Activated naive CD8-positive, alpha-beta T cell treated with anti-CD3 and anti-CD28 coated beads, Interleukin-2, amount 50 U/mL, for 24 hours (primary cell): ENCODE measurements at regions not wholly inside any gene's neighbourhood (a gene's known extent, or its start where the extent isn't known, plus 50 kb on each side); places are given as distances from the start of the nearest gene placed in this dataset.
"Not testable (repeated sequence)": the region's sequence is repeated elsewhere in the genome, so short reads cannot be mapped to it uniquely, and the experiment has no call there.

ENCODE experiments used
- ATAC-seq: fragments of 150-1000 bp; cut with Tn5 transposase; one replicate; pipeline ENCODE4 v1.10.0; 2021
- DNase-seq: peaks from one replicate; pipeline ENCODE4 v3.0.0; 2021
- H3K27ac Mint-ChIP-seq: one replicate; pipeline ENCODE4 v1.8.0; 2021; ENCODE audit warnings: mild to moderate bottlenecking, mixed read lengths
- H3K27me3 Mint-ChIP-seq: one replicate; pipeline ENCODE4 v1.8.0; 2021; ENCODE audit warnings: mixed read lengths
- H3K36me3 Mint-ChIP-seq: one replicate; pipeline ENCODE4 v1.8.0; 2021; ENCODE audit warnings: low read depth, mixed read lengths
- H3K4me1 Mint-ChIP-seq: one replicate; pipeline ENCODE4 v1.8.0; 2021; ENCODE audit warnings: mixed read lengths
- H3K4me3 Mint-ChIP-seq: one replicate; pipeline ENCODE4 v1.8.0; 2021; ENCODE audit warnings: mild to moderate bottlenecking, moderate library complexity, mixed read lengths
- H3K9me3 Mint-ChIP-seq: one replicate; pipeline ENCODE4 v1.8.0; 2021; ENCODE audit warnings: mixed read lengths

GRCh38 chr19:28456708-28457320 lies 756.1 kb downstream of the UQCRFS1 start:
- H3K9me3 Mint-ChIP-seq: no peaks in the 10 kb centered on the region
- DNase-seq (no peak), ATAC-seq (no peak)
- no peaks in the 10 kb centered on the region for H3K36me3 Mint-ChIP-seq
- H3K4me3 Mint-ChIP-seq: no peak overlapping the region
- peaks cover 2% of the 10 kb centered on the region for H3K27me3 Mint-ChIP-seq
- no peaks in the 10 kb centered on the region for H3K4me1 Mint-ChIP-seq
- H3K27ac Mint-ChIP-seq: no peak overlapping the region

GRCh38 chr19:28456252-28456651 lies 756.7 kb downstream of the UQCRFS1 start:
- Mint-ChIP-seq H3K27me3 (peaks cover 2% of the 10 kb centered on the region), H3K4me1 (no peaks in the 10 kb centered on the region), H3K4me3 (no peak overlapping the region), H3K36me3 (no peaks in the 10 kb centered on the region), H3K9me3 (no peaks in the 10 kb centered on the region), H3K27ac (no peak overlapping the region)
- DNase-seq: no peak
- ATAC-seq: peak; percentile 80

GRCh38 chr19:28454083-28454482 lies 758.9 kb downstream of the UQCRFS1 start:
- no peaks in the 10 kb centered on the region for H3K4me1 Mint-ChIP-seq
- no peak for DNase-seq
- peaks cover 2% of the 10 kb centered on the region for H3K27me3 Mint-ChIP-seq
- H3K9me3 Mint-ChIP-seq: no peaks in the 10 kb centered on the region
- H3K27ac Mint-ChIP-seq: no peak overlapping the region
- H3K36me3 Mint-ChIP-seq: no peaks in the 10 kb centered on the region
- H3K4me3 Mint-ChIP-seq: no peak overlapping the region
- no peak for ATAC-seq

- no peaks in the 10 kb centered on the region for H3K4me1 Mint-ChIP-seq
- H3K9me3 Mint-ChIP-seq: no peaks in the 10 kb centered on the region
- no peak overlapping the region for H3K27ac Mint-ChIP-seq
- H3K27me3 Mint-ChIP-seq: peaks cover 2% of the 10 kb centered on the region
- no peak for ATAC-seq
- H3K36me3 Mint-ChIP-seq: no peaks in the 10 kb centered on the region
- DNase-seq: no peak
- H3K4me3 Mint-ChIP-seq: no peak overlapping the region
Observed at GRCh38 chr19:28453420-28453819, 759.5 kb downstream of the UQCRFS1 start.

GRCh38 chr19:28449803-28450202 lies 763.1 kb downstream of the UQCRFS1 start:
- DNase-seq (no peak), ATAC-seq (no peak)
- Mint-ChIP-seq H3K9me3 (no peaks in the 10 kb centered on the region), H3K4me1 (no peaks in the 10 kb centered on the region), H3K27ac (no peak overlapping the region), H3K36me3 (no peaks in the 10 kb centered on the region), H3K27me3 (no peaks in the 10 kb centered on the region), H3K4me3 (no peak overlapping the region)

- ATAC-seq: no peak
- H3K36me3 Mint-ChIP-seq: no peaks in the 10 kb centered on the region
- no peaks in the 10 kb centered on the region for H3K4me1 Mint-ChIP-seq
- DNase-seq: no peak
- no peaks in the 10 kb centered on the region for H3K27me3 Mint-ChIP-seq
- no peaks in the 10 kb centered on the region for H3K9me3 Mint-ChIP-seq
- no peak overlapping the region for H3K27ac Mint-ChIP-seq
- no peak overlapping the region for H3K4me3 Mint-ChIP-seq
Observed at GRCh38 chr19:28446511-28446910, 766.4 kb downstream of the UQCRFS1 start.

- Mint-ChIP-seq H3K4me3 (no peak overlapping the region), H3K9me3 (no peaks in the 10 kb centered on the region)
Observed at GRCh38 chr19:28445826-28446225, 767.1 kb downstream of the UQCRFS1 start.

GRCh38 chr19:28444362-28444761 lies 768.6 kb downstream of the UQCRFS1 start:
- H3K4me3 Mint-ChIP-seq: no peak overlapping the region
- no peaks in the 10 kb centered on the region for H3K9me3 Mint-ChIP-seq
- H3K27ac Mint-ChIP-seq: no peak overlapping the region
- no peaks in the 10 kb centered on the region for H3K4me1 Mint-ChIP-seq
- ATAC-seq (no peak), DNase-seq (no peak)
- H3K27me3 Mint-ChIP-seq: no peaks in the 10 kb centered on the region
- no peaks in the 10 kb centered on the region for H3K36me3 Mint-ChIP-seq

More at GRCh38 chr19:28445826-28446225, 767.1 kb downstream of the UQCRFS1 start:
- no peak overlapping the region for H3K27ac Mint-ChIP-seq
- H3K4me1 Mint-ChIP-seq: no peaks in the 10 kb centered on the region
- no peaks in the 10 kb centered on the region for H3K27me3 Mint-ChIP-seq
- ATAC-seq (no peak), DNase-seq (no peak)
- H3K36me3 Mint-ChIP-seq: no peaks in the 10 kb centered on the region

GRCh38 chr19:28443361-28443760 lies 769.6 kb downstream of the UQCRFS1 start:
- no peaks in the 10 kb centered on the region for H3K27me3 Mint-ChIP-seq
- no peak for ATAC-seq
- no peaks in the 10 kb centered on the region for H3K4me1 Mint-ChIP-seq
- DNase-seq: no peak
- no peak overlapping the region for H3K4me3 Mint-ChIP-seq
- no peaks in the 10 kb centered on the region for H3K36me3 Mint-ChIP-seq
- H3K9me3 Mint-ChIP-seq: no peaks in the 10 kb centered on the region
- no peak overlapping the region for H3K27ac Mint-ChIP-seq

- H3K27ac Mint-ChIP-seq: no peak overlapping the region
- peaks cover 7% of the 10 kb centered on the region for H3K9me3 Mint-ChIP-seq
- DNase-seq (no peak), ATAC-seq (no peak)
- no peak overlapping the region for H3K4me3 Mint-ChIP-seq
- no peaks in the 10 kb centered on the region for H3K36me3 Mint-ChIP-seq
- H3K4me1 Mint-ChIP-seq: peaks cover 20% of the 10 kb centered on the region
- H3K27me3 Mint-ChIP-seq: no peaks in the 10 kb centered on the region
Observed at GRCh38 chr19:28437390-28438346, 775.3 kb downstream of the UQCRFS1 start.

GRCh38 chr19:28436320-28436719 lies 776.6 kb downstream of the UQCRFS1 start:
- DNase-seq (no peak), ATAC-seq (no peak)
- H3K4me1 Mint-ChIP-seq: peaks cover 20% of the 10 kb centered on the region
- no peak overlapping the region for H3K27ac Mint-ChIP-seq
- H3K36me3 Mint-ChIP-seq: no peaks in the 10 kb centered on the region
- H3K4me3 Mint-ChIP-seq: no peak overlapping the region
- peaks cover 13% of the 10 kb centered on the region for H3K9me3 Mint-ChIP-seq
- H3K27me3 Mint-ChIP-seq: no peaks in the 10 kb centered on the region

GRCh38 chr19:28435551-28436271 lies 777.2 kb downstream of the UQCRFS1 start:
- Mint-ChIP-seq H3K4me3 (no peak overlapping the region), H3K4me1 (peaks cover 20% of the 10 kb centered on the region), H3K27me3 (no peaks in the 10 kb centered on the region), H3K36me3 (no peaks in the 10 kb centered on the region), H3K27ac (no peak overlapping the region), H3K9me3 (peaks cover 13% of the 10 kb centered on the region)
- no peak for DNase-seq
- no peak for ATAC-seq

GRCh38 chr19:28434794-28435193 lies 778.2 kb downstream of the UQCRFS1 start:
- H3K27ac Mint-ChIP-seq, ATAC-seq, DNase-seq, H3K27me3 Mint-ChIP-seq, H3K4me3 Mint-ChIP-seq, H3K36me3 Mint-ChIP-seq: not testable (repeated sequence)
- peaks cover 20% of the 10 kb centered on the region for H3K4me1 Mint-ChIP-seq
- peaks cover 13% of the 10 kb centered on the region for H3K9me3 Mint-ChIP-seq

GRCh38 chr19:28434365-28434764 lies 778.6 kb downstream of the UQCRFS1 start:
- not testable (repeated sequence) for ATAC-seq, H3K36me3 Mint-ChIP-seq, H3K4me3 Mint-ChIP-seq, H3K27ac Mint-ChIP-seq, H3K27me3 Mint-ChIP-seq, DNase-seq
- Mint-ChIP-seq H3K4me1 (peaks cover 23% of the 10 kb centered on the region), H3K9me3 (peaks cover 13% of the 10 kb centered on the region)
